ENCODE measurements at regions not wholly inside any gene's neighbourhood (a gene's known extent, or its start where the extent isn't known, plus 50 kb on each side); places are given as distances from the start of the nearest gene placed in this dataset.

- TF ChIP-seq RERE (CRISPR knock-in tag; IDR thresholded peaks at IDR 0.05; ENCODE audit: borderline replicate concordance) (no peak), NONO (IDR thresholded peaks at IDR 0.05; ENCODE audit: low read depth in 2 of 2, low read length in 1 of 2) (no peak)
Observed at GRCh38 chr1:193674292-193674944, 488.0 kb upstream of the B3GALT2 start (continued).

- ChIA-PET CTCF (ENCODE audit: low intra/inter-chr PET ratio) (no interaction called here), POLR2A (no interaction called here)
- no peaks in the 10 kb centered on the region for H3K27me3 ChIP-seq (ENCODE audit: control insufficient read depth in 2 of 2, insufficient read depth in 2 of 2, low read length in 2 of 2)
- no peak overlapping the region for H3K27ac ChIP-seq (ENCODE audit: extremely low read depth, low read depth, low read length)
- H3K4me1 ChIP-seq (replicated peaks in 1 of 2; ENCODE audit: control insufficient read depth in 2 of 2, insufficient read depth in 2 of 2, low read length in 2 of 2) = no peaks in the 10 kb centered on the region
- no peaks in the 10 kb centered on the region; the same call in 1 of the 2 replicates for H3K9me3 ChIP-seq (replicated peaks; ENCODE audit: control insufficient read depth, insufficient read depth, low read depth, low read length)
- intact Hi-C loops (cut with micrococcal nuclease) (no loop called here), in situ Hi-C loops (cut with MboI) (no loop called here)
- H2AFZ ChIP-seq (ENCODE audit: low read depth, low read length) = no peak overlapping the region
- BruUV-seq (replicated peaks) = no TSS peak
- no peaks in the 10 kb centered on the region for H3K9me1 ChIP-seq (ENCODE audit: control insufficient read depth, insufficient read depth, low read length)
- H4K20me1 ChIP-seq (replicated peaks; ENCODE audit: control insufficient read depth, insufficient read depth, low read length) = no peaks in the 10 kb centered on the region
- FAIRE-seq (no peak), DNase-seq (ENCODE audit: extremely low read depth in 1 of 4, low spot score in 3 of 4) (no peak), ATAC-seq (no peak)
- H3K4me3 ChIP-seq = no peak overlapping the region
- no peak overlapping the region for H3K4me2 ChIP-seq (ENCODE audit: insufficient read depth, low read length)
- no peaks in the 10 kb centered on the region for H3K79me2 ChIP-seq (ENCODE audit: control insufficient read depth, insufficient read depth, low read length)
- H3K9ac ChIP-seq (ENCODE audit: insufficient read depth in 1 of 2, low read depth in 2 of 2, low read length in 2 of 2) = no peak overlapping the region
- 2% methylated on average over 7 of the region's 7 CpGs for WGBS (ENCODE audit: insufficient coverage, low coverage, missing lambda C conversion rate)
- no peaks in the 10 kb centered on the region for H3K36me3 ChIP-seq (ENCODE audit: control insufficient read depth, insufficient read depth, low read length)
- TF ChIP-seq SAFB (IDR thresholded peaks at IDR 0.05; ENCODE audit: borderline replicate concordance, low read depth, low read length) = no peak
- no peak for TF ChIP-seq CXXC5 (CRISPR knock-in tag; IDR thresholded peaks at IDR 0.05)
- TF ChIP-seq ELK3 (CRISPR knock-in tag; IDR thresholded peaks at IDR 0.05) = no peak
- TF ChIP-seq ZNF431 (CRISPR knock-in tag; IDR thresholded peaks at IDR 0.05) = no peak
- TF ChIP-seq COPS2 (conservative IDR thresholded peaks at IDR 0.05) = no peak
- TF ChIP-seq SPI1 (IDR thresholded peaks at IDR 0.05; ENCODE audit: borderline replicate concordance, low read depth, low read length) = no peak
- TF ChIP-seq ZNF785 (CRISPR knock-in tag; IDR thresholded peaks at IDR 0.05) = no peak
- no peak for TF ChIP-seq PURB (CRISPR knock-in tag; IDR thresholded peaks at IDR 0.05; ENCODE audit: low read depth)
- TF ChIP-seq ZC3H8 (IDR thresholded peaks at IDR 0.05) = no peak
- no peak for TF ChIP-seq FOXJ3 (CRISPR knock-in tag; IDR thresholded peaks at IDR 0.05)
- TF ChIP-seq GATAD2B (IDR thresholded peaks at IDR 0.05; ENCODE audit: borderline replicate concordance) = no peak
- TF ChIP-seq NFRKB (IDR thresholded peaks at IDR 0.05; ENCODE audit: low read depth) = no peak
- TF ChIP-seq MTA2 (IDR thresholded peaks at IDR 0.05; ENCODE audit: low read depth) = no peak
Observed at GRCh38 chr1:193666485-193667083, 480.2 kb upstream of the B3GALT2 start.

All from K562 (cell line).